Fibroblast of skin of back (primary cell): ENCODE measurements at regions not wholly inside any gene's neighbourhood (a gene's known extent, or its start where the extent isn't known, plus 50 kb on each side); places are given as distances from the start of the nearest gene placed in this dataset.

Source experiments
- DNase-seq: peaks from one replicate; pipeline ENCODE4 v3.0.0-alpha.2; 2013

- DNase-seq, result no peak
Measured at GRCh38 chr12:59196989-59197388, 276.7 kb upstream of the LRIG3 start.

GRCh38 chr12:59194794-59195193, 274.5 kb upstream of the LRIG3 start:
- DNase-seq, result no peak

- no peak for DNase-seq
Measured at GRCh38 chr12:59193476-59194050, 273.3 kb upstream of the LRIG3 start.

- no peak for DNase-seq
Measured at GRCh38 chr12:59191372-59191771, 271.1 kb upstream of the LRIG3 start.

GRCh38 chr12:59186451-59186850, 266.1 kb upstream of the LRIG3 start:
- no peak for DNase-seq

- DNase-seq, result no peak
Measured at GRCh38 chr12:59185295-59185694, 265.0 kb upstream of the LRIG3 start.

GRCh38 chr12:59182658-59183455, 262.6 kb upstream of the LRIG3 start:
- DNase-seq, result no peak

- no peak for DNase-seq
Measured at GRCh38 chr12:59182191-59182590, 261.9 kb upstream of the LRIG3 start.

GRCh38 chr12:59181196-59181777, 261.0 kb upstream of the LRIG3 start:
- no peak for DNase-seq

GRCh38 chr12:59179231-59179630, 258.9 kb upstream of the LRIG3 start:
- DNase-seq, result peak; percentile 2

GRCh38 chr12:59173695-59174094, 253.4 kb upstream of the LRIG3 start:
- DNase-seq, result no peak

GRCh38 chr12:59168647-59169046, 248.3 kb upstream of the LRIG3 start:
- no peak for DNase-seq

GRCh38 chr12:59166457-59166856, 246.2 kb upstream of the LRIG3 start:
- no peak for DNase-seq

- DNase-seq, result peak; percentile 60
Measured at GRCh38 chr12:59164991-59165718, 244.9 kb upstream of the LRIG3 start.

- DNase-seq, result peak; percentile 22
Measured at GRCh38 chr12:59164226-59164625, 243.9 kb upstream of the LRIG3 start.

- no peak for DNase-seq
Measured at GRCh38 chr12:59158681-59159080, 238.4 kb upstream of the LRIG3 start.

GRCh38 chr12:59158066-59158465, 237.8 kb upstream of the LRIG3 start:
- no peak for DNase-seq

- DNase-seq, result no peak
Measured at GRCh38 chr12:59155448-59155847, 235.1 kb upstream of the LRIG3 start.

- peak; percentile 73 for DNase-seq
Measured at GRCh38 chr12:59151243-59151642, 230.9 kb upstream of the LRIG3 start.

- DNase-seq, result peak; percentile 85
Measured at GRCh38 chr12:59149995-59150642, 229.8 kb upstream of the LRIG3 start.

- DNase-seq, result peak; percentile 64
Measured at GRCh38 chr12:59147791-59148190, 227.5 kb upstream of the LRIG3 start.

- DNase-seq, result no peak
Measured at GRCh38 chr12:59142183-59142790, 222.0 kb upstream of the LRIG3 start.
